ENCODE measurements at regions not wholly inside any gene's neighbourhood (a gene's known extent, or its start where the extent isn't known, plus 50 kb on each side); places are given as distances from the start of the nearest gene placed in this dataset.

DNA sequence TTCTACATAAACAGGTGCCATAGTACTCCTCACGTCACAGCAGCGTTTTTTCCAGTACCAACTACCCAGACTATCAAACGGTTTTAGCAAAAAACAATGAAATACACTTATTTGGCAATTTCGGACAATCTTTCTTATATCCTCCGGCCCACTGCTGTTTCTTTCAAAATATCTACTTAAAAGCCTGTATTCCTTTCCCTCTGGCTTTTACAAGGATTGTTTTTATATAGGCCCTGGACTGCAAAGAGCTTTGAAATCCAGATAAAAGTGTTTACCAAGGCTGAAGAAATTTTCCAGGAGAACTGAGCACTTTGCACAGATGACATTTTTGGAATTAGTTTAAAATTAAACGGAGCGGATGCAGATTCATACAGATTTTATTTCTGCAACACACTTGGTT lies 255.9 kb upstream of the STARD13 start:
- no peak for TF ChIP-seq CTCF (IDR thresholded peaks at IDR 0.05; ENCODE audit: control insufficient read depth, insufficient read depth, low read depth, low read length, missing control alignments)
- no peak for DNase-seq (ENCODE audit: low read depth)
- H3K4me3 ChIP-seq (ENCODE audit: control insufficient read depth, low read depth, low read length), result no peak overlapping the region; the same call in 1 of the 2 replicates

DNA sequence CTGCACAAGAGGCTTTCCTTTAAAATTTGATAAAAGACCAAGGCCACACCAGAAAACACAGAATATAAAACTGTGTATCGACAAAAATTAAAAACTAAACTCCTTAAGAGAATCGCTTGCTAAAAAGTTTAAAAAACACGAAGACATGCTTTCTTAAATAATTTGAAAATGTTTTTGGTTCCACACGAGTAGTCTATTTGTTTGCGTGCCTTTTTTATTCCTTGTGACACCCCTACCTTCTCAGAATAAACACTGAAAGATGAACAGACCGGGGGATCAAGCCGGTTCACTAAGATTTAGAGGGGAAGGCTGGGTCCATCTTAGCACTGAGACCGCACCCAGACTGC lies 256.4 kb upstream of the STARD13 start:
- peak overlapping the region; percentile 49 for H3K4me3 ChIP-seq (ENCODE audit: control insufficient read depth, low read depth, low read length)
- no peak for TF ChIP-seq CTCF (IDR thresholded peaks at IDR 0.05; ENCODE audit: control insufficient read depth, insufficient read depth, low read depth, low read length, missing control alignments)
- no peak for DNase-seq (ENCODE audit: low read depth)

GRCh38 chr13:33542309-33543088 lies 256.9 kb upstream of the STARD13 start:
- peak overlapping the region; percentile 49 for H3K4me3 ChIP-seq (ENCODE audit: control insufficient read depth, low read depth, low read length)
- peak; percentile 94 for TF ChIP-seq CTCF (IDR thresholded peaks at IDR 0.05; ENCODE audit: control insufficient read depth, insufficient read depth, low read depth, low read length, missing control alignments)
- DNase-seq (ENCODE audit: low read depth), result peak; percentile 99

GRCh38 chr13:33543089-33543459 lies 257.5 kb upstream of the STARD13 start:
- TF ChIP-seq CTCF (IDR thresholded peaks at IDR 0.05; ENCODE audit: control insufficient read depth, insufficient read depth, low read depth, low read length, missing control alignments), result no peak

GRCh38 chr13:33543631-33544265 lies 258.2 kb upstream of the STARD13 start:
- DNase-seq (ENCODE audit: low read depth), result no peak

More at GRCh38 chr13:33543089-33543459, 257.5 kb upstream of the STARD13 start:
- DNase-seq (ENCODE audit: low read depth), result no peak
- peak overlapping the region; percentile 49 for H3K4me3 ChIP-seq (ENCODE audit: control insufficient read depth, low read depth, low read length)

GRCh38 chr13:33544308-33544707 lies 258.8 kb upstream of the STARD13 start:
- TF ChIP-seq CTCF (IDR thresholded peaks at IDR 0.05; ENCODE audit: control insufficient read depth, insufficient read depth, low read depth, low read length, missing control alignments), result no peak
- DNase-seq (ENCODE audit: low read depth), result no peak

More at GRCh38 chr13:33543631-33544265, 258.2 kb upstream of the STARD13 start:
- TF ChIP-seq CTCF (IDR thresholded peaks at IDR 0.05; ENCODE audit: control insufficient read depth, insufficient read depth, low read depth, low read length, missing control alignments), result no peak
- H3K4me3 ChIP-seq (ENCODE audit: control insufficient read depth, low read depth, low read length), result no peak overlapping the region; the same call in 1 of the 2 replicates

More at GRCh38 chr13:33544308-33544707, 258.8 kb upstream of the STARD13 start:
- H3K4me3 ChIP-seq (ENCODE audit: control insufficient read depth, low read depth, low read length), result no peak overlapping the region
